GM23338 (cell line): ENCODE measurements at regions not wholly inside any gene's neighbourhood (a gene's known extent, or its start where the extent isn't known, plus 50 kb on each side); places are given as distances from the start of the nearest gene placed in this dataset.

Experiments
- ATAC-seq: fragments of 200-7000 bp; cut with Tn5 transposase; 3 replicates; pipeline ENCODE4 v1.9.1; 2020
- DNase-seq: peaks from one replicate; pipeline ENCODE4 v3.0.0-alpha.2; 2015; ENCODE audit warnings: low spot score
- H2AFZ ChIP-seq: fragments of 200-600 bp; sonication (generic); 2 replicates; pipeline ENCODE4 v1.8.0; 2016; ENCODE audit warnings: antibody characterized with exemption, mild to moderate bottlenecking, moderate library complexity
- H3F3A ChIP-seq: fragments of 200-600 bp; sonication (generic); replicated peaks from 2 replicates; pipeline ENCODE4 v1.8.0; 2017; ENCODE audit warnings: antibody characterized with exemption, mixed run types, low read depth
- H3K27ac ChIP-seq: fragments of 200-600 bp; sonication (generic); 2 replicates; pipeline ENCODE4 v1.6.1; 2016; ENCODE audit warnings: low read depth
- H3K27me3 ChIP-seq: fragments of 200-600 bp; sonication (generic); 2 replicates; pipeline ENCODE4 v1.8.0; 2016; ENCODE audit warnings: mild to moderate bottlenecking, mixed run types, moderate library complexity; ENCODE audit not compliant: insufficient read depth
- H3K36me3 ChIP-seq: fragments of 200-600 bp; sonication (generic); 2 replicates; pipeline ENCODE4 v1.8.0; 2016; ENCODE audit warnings: mild to moderate bottlenecking; ENCODE audit not compliant: insufficient read depth
- H3K4me1 ChIP-seq: fragments of 200-600 bp; sonication (generic); 2 replicates; pipeline ENCODE4 v1.8.0; 2016; ENCODE audit warnings: mild to moderate bottlenecking, moderate library complexity; ENCODE audit not compliant: insufficient read depth
- H3K4me2 ChIP-seq: fragments of 200-600 bp; sonication (generic); 2 replicates; pipeline ENCODE4 v1.7.1; 2017; ENCODE audit warnings: mixed run types
- H3K4me3 ChIP-seq: fragments of 200-600 bp; sonication (generic); 2 replicates; pipeline ENCODE4 v1.6.1; 2016; ENCODE audit warnings: mixed run types
- H3K79me2 ChIP-seq: fragments of 200-600 bp; sonication (generic); replicated peaks from 2 replicates; pipeline ENCODE4 v1.8.0; 2017; ENCODE audit warnings: mild to moderate bottlenecking; ENCODE audit not compliant: insufficient read depth
- H3K9me2 ChIP-seq: fragments of 200-600 bp; sonication (generic); 2 replicates; pipeline ENCODE4 v1.8.0; 2017; ENCODE audit not compliant: insufficient read depth
- H4K20me1 ChIP-seq: fragments of 200-600 bp; sonication (generic); replicated peaks from 2 replicates; pipeline ENCODE4 v1.8.0; 2017; ENCODE audit warnings: mild to moderate bottlenecking; ENCODE audit not compliant: insufficient read depth
- H3K27ac Mint-ChIP-seq: 2 replicates; pipeline ENCODE4 v1.8.0; 2020; ENCODE audit warnings: inconsistent platforms, mild to moderate bottlenecking, moderate library complexity, mixed read lengths
- H3K27me3 Mint-ChIP-seq: 3 replicates; pipeline ENCODE4 v1.8.0; 2022; ENCODE audit warnings: low read depth, mild to moderate bottlenecking, moderate library complexity, mixed read lengths, inconsistent platforms; ENCODE audit not compliant: insufficient read depth, poor library complexity
- H3K36me3 Mint-ChIP-seq: 3 replicates; pipeline ENCODE4 v1.8.0; 2021; ENCODE audit warnings: low read depth, mild to moderate bottlenecking, inconsistent platforms, moderate library complexity, mixed read lengths
- H3K4me1 Mint-ChIP-seq: 3 replicates; pipeline ENCODE4 v1.8.0; 2020; ENCODE audit warnings: mild to moderate bottlenecking, inconsistent platforms, mixed read lengths
- H3K4me3 Mint-ChIP-seq: 3 replicates; pipeline ENCODE4 v1.8.0; 2021; ENCODE audit warnings: moderate library complexity, mild to moderate bottlenecking, inconsistent platforms, mixed read lengths
- H3K9me3 Mint-ChIP-seq: 3 replicates; pipeline ENCODE4 v1.8.0; 2020; ENCODE audit warnings: moderate library complexity, mild to moderate bottlenecking, inconsistent platforms, mixed read lengths
- CTCF ChIP-seq, 2 experiments: fragments of 200-600 bp in 1 of 2; sonication (generic) in 1 of 2; conservative IDR thresholded peaks; 2 replicates each; pipeline versions ENCODE4 v1.5.1 to v1.6.1; 2016 to 2017; ENCODE audit warnings: antibody characterized with exemption in 2 of 2, low read depth in 2 of 2, mild to moderate bottlenecking in 2 of 2, moderate library complexity in 1 of 2
- EZH2 ChIP-seq: fragments of 200-600 bp; sonication (generic); IDR thresholded peaks from one replicate; pipeline ENCODE4 v1.8.0; 2017; ENCODE audit warnings: antibody characterized with exemption, mild to moderate bottlenecking, low read depth; ENCODE audit not compliant: unreplicated experiment
- EZH2phosphoT487 ChIP-seq: fragments of 200-600 bp; sonication (generic); IDR thresholded peaks from one replicate; pipeline ENCODE4 v1.8.1; 2018; ENCODE audit warnings: antibody characterized with exemption; ENCODE audit not compliant: unreplicated experiment
- JUNB ChIP-seq: IDR thresholded peaks from one replicate; pipeline ENCODE4 v1.6.1; 2016; ENCODE audit warnings: antibody characterized with exemption; ENCODE audit not compliant: unreplicated experiment
- POLR2AphosphoS5 ChIP-seq: IDR thresholded peaks from 2 replicates; pipeline ENCODE4 v1.6.1; 2016; ENCODE audit warnings: antibody characterized with exemption, low read depth
- STAT1 ChIP-seq: IDR thresholded peaks from one replicate; pipeline ENCODE4 v1.6.1; 2016; ENCODE audit warnings: antibody characterized with exemption; ENCODE audit not compliant: unreplicated experiment
- ZNF114 ChIP-seq: fragments of 250-450 bp; sonication (Bioruptor Pico); IDR thresholded peaks from 2 replicates; pipeline ENCODE4 v1.5.0; 2020; ENCODE audit warnings: mild to moderate bottlenecking, moderate library complexity
- ZNF331 ChIP-seq: fragments of 250-450 bp; sonication (Bioruptor Pico); IDR thresholded peaks from 2 replicates; pipeline ENCODE4 v1.5.0; 2020; ENCODE audit warnings: low read depth, mild to moderate bottlenecking, moderate library complexity
- TF ChIP-seq, protein P1 (sequence below): IDR thresholded peaks from one replicate; pipeline ENCODE4 v1.6.1; 2018; ENCODE audit warnings: antibody characterized with exemption; ENCODE audit not compliant: unreplicated experiment
- TF ChIP-seq, protein P2 (sequence below): fragments of 250-450 bp; sonication (Bioruptor Pico); IDR thresholded peaks from 2 replicates; pipeline ENCODE4 v1.5.0; 2020; ENCODE audit warnings: mild to moderate bottlenecking, moderate library complexity

DNA sequence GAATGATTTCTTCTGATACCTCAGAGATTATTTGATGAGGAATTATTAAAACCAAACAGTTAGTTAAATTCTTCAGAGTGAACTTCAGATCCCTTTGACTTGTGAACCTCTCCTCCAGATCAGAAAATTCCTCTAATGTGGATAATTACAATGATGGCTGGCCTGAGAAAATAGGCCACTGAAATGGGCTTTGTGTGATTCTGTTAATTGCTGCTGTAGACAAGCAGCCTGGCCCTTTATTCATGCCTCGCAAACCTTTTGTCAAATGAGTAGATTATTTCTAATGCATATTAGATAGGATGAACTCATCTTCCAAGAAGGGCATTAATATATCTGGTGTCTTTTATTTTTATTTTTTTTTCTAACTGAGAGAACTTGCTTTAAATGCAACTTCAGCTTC lies 855.2 kb downstream of the TLE4 start (continued):
- TF ChIP-seq, protein P1, sequence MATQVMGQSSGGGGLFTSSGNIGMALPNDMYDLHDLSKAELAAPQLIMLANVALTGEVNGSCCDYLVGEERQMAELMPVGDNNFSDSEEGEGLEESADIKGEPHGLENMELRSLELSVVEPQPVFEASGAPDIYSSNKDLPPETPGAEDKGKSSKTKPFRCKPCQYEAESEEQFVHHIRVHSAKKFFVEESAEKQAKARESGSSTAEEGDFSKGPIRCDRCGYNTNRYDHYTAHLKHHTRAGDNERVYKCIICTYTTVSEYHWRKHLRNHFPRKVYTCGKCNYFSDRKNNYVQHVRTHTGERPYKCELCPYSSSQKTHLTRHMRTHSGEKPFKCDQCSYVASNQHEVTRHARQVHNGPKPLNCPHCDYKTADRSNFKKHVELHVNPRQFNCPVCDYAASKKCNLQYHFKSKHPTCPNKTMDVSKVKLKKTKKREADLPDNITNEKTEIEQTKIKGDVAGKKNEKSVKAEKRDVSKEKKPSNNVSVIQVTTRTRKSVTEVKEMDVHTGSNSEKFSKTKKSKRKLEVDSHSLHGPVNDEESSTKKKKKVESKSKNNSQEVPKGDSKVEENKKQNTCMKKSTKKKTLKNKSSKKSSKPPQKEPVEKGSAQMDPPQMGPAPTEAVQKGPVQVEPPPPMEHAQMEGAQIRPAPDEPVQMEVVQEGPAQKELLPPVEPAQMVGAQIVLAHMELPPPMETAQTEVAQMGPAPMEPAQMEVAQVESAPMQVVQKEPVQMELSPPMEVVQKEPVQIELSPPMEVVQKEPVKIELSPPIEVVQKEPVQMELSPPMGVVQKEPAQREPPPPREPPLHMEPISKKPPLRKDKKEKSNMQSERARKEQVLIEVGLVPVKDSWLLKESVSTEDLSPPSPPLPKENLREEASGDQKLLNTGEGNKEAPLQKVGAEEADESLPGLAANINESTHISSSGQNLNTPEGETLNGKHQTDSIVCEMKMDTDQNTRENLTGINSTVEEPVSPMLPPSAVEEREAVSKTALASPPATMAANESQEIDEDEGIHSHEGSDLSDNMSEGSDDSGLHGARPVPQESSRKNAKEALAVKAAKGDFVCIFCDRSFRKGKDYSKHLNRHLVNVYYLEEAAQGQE, result no peak
- TF ChIP-seq EZH2, result no peak

DNA sequence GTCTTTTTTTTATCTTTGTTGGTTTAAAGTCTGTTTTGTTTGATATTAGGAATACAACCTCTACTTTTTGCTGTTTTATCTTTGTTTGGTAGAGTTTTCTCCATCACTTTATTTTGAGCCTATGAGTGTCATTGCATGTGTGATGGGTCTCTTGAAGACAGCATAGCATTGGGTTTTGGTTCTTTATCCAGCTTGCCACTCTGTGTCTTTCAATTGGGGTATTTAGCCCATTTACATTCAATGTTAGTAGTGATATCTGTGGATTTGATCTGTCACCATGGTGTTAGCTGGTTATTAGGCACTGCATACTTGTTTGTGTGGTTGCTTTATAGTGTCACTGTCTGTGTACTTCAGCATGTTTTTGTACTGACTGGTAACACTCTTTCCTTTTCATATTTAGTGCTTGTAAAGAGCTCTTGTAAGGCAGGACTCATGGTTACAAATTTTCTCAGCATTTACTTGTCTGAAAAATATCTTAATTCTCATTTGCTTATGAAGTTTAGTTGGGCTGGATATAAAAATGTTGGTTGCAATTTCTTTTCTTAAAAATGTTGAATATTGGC lies 845.5 kb downstream of the TLE4 start:
- Histone ChIP-seq H4K20me1 (no peaks in the 10 kb centered on the region), H3K36me3 (peaks cover 5% of the 10 kb centered on the region; the same call in 1 of the 2 replicates), H3K9me2 (peaks cover 13% of the 10 kb centered on the region), H3K4me3 (no peak overlapping the region), H3K4me2 (no peak overlapping the region), H3K4me1 (peaks cover 15% of the 10 kb centered on the region), H2AFZ (no peak overlapping the region), H3K27ac (no peak overlapping the region), H3F3A (no peaks in the 10 kb centered on the region), H3K27me3 (no peaks in the 10 kb centered on the region), H3K79me2 (no peaks in the 10 kb centered on the region)
- no peak overlapping the region for H3K4me3 Mint-ChIP-seq
- H3K9me3 Mint-ChIP-seq, result peaks cover 45% of the 10 kb centered on the region
- H3K27ac Mint-ChIP-seq, result no peak overlapping the region
- DNase-seq (no peak), ATAC-seq (no peak)
- H3K27me3 Mint-ChIP-seq, result peaks cover 8% of the 10 kb centered on the region
- H3K36me3 Mint-ChIP-seq, result peaks cover 53% of the 10 kb centered on the region
- peaks cover 11% of the 10 kb centered on the region for H3K4me1 Mint-ChIP-seq
- TF ChIP-seq EZH2phosphoT487 (no peak), ZNF331 (CRISPR knock-in tag) (no peak), JUNB (no peak), ZNF114 (CRISPR knock-in tag) (no peak), CTCF (conservative IDR thresholded peaks at IDR 0.05; ENCODE audit: low read depth in 2 of 2) (no peak), POLR2AphosphoS5 (no peak), STAT1 (no peak)
- TF ChIP-seq, protein P1, result no peak
- TF ChIP-seq, protein P2, sequence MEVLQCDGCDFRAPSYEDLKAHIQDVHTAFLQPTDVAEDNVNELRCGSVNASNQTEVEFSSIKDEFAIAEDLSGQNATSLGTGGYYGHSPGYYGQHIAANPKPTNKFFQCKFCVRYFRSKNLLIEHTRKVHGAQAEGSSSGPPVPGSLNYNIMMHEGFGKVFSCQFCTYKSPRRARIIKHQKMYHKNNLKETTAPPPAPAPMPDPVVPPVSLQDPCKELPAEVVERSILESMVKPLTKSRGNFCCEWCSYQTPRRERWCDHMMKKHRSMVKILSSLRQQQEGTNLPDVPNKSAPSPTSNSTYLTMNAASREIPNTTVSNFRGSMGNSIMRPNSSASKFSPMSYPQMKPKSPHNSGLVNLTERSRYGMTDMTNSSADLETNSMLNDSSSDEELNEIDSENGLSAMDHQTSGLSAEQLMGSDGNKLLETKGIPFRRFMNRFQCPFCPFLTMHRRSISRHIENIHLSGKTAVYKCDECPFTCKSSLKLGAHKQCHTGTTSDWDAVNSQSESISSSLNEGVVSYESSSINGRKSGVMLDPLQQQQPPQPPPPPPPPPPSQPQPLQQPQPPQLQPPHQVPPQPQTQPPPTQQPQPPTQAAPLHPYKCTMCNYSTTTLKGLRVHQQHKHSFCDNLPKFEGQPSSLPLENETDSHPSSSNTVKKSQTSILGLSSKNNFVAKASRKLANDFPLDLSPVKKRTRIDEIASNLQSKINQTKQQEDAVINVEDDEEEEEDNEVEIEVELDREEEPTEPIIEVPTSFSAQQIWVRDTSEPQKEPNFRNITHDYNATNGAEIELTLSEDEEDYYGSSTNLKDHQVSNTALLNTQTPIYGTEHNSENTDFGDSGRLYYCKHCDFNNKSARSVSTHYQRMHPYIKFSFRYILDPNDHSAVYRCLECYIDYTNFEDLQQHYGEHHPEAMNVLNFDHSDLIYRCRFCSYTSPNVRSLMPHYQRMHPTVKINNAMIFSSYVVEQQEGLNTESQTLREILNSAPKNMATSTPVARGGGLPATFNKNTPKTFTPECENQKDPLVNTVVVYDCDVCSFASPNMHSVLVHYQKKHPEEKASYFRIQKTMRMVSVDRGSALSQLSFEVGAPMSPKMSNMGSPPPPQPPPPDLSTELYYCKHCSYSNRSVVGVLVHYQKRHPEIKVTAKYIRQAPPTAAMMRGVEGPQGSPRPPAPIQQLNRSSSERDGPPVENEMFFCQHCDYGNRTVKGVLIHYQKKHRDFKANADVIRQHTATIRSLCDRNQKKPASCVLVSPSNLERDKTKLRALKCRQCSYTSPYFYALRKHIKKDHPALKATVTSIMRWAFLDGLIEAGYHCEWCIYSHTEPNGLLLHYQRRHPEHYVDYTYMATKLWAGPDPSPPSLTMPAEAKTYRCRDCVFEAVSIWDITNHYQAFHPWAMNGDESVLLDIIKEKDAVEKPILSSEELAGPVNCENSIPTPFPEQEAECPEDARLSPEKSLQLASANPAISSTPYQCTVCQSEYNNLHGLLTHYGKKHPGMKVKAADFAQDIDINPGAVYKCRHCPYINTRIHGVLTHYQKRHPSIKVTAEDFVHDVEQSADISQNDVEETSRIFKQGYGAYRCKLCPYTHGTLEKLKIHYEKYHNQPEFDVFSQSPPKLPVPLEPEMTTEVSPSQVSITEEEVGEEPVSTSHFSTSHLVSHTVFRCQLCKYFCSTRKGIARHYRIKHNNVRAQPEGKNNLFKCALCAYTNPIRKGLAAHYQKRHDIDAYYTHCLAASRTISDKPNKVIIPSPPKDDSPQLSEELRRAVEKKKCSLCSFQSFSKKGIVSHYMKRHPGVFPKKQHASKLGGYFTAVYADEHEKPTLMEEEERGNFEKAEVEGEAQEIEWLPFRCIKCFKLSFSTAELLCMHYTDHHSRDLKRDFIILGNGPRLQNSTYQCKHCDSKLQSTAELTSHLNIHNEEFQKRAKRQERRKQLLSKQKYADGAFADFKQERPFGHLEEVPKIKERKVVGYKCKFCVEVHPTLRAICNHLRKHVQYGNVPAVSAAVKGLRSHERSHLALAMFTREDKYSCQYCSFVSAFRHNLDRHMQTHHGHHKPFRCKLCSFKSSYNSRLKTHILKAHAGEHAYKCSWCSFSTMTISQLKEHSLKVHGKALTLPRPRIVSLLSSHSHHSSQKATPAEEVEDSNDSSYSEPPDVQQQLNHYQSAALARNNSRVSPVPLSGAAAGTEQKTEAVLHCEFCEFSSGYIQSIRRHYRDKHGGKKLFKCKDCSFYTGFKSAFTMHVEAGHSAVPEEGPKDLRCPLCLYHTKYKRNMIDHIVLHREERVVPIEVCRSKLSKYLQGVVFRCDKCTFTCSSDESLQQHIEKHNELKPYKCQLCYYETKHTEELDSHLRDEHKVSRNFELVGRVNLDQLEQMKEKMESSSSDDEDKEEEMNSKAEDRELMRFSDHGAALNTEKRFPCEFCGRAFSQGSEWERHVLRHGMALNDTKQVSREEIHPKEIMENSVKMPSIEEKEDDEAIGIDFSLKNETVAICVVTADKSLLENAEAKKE (CRISPR knock-in tag), result no peak
